ENCODE measurements at regions not wholly inside any gene's neighbourhood (a gene's known extent, or its start where the extent isn't known, plus 50 kb on each side); places are given as distances from the start of the nearest gene placed in this dataset.

GRCh38 chr14:65252482-65253255 lies 150.4 kb upstream of the MAX start:
- TF ChIP-seq CTCF (IDR thresholded peaks at IDR 0.05) (no peak), PHF8 (IDR thresholded peaks at IDR 0.05; ENCODE audit: borderline replicate concordance, low read depth) (no peak), BCL3 (IDR thresholded peaks at IDR 0.05) (no peak), POLR2A (IDR thresholded peaks at IDR 0.05; ENCODE audit: low read length) (no peak)

All from A549 (cell line).